Neural progenitor cell (in vitro differentiated cells): ENCODE measurements at regions not wholly inside any gene's neighbourhood (a gene's known extent, or its start where the extent isn't known, plus 50 kb on each side); places are given as distances from the start of the nearest gene placed in this dataset.

Experiments used
- CTCF ChIP-seq: fragments of 200-600 bp; sonication (generic); IDR thresholded peaks from 2 replicates; pipeline ENCODE4 v1.5.1; 2017; ENCODE audit warnings: antibody characterized with exemption, mild to moderate bottlenecking
- EZH2 ChIP-seq: fragments of 200-600 bp; sonication (generic); IDR thresholded peaks from 2 replicates; pipeline ENCODE4 v1.6.1; 2017; ENCODE audit warnings: antibody characterized with exemption, mild to moderate bottlenecking, moderate library complexity

- TF ChIP-seq CTCF (no peak), EZH2 (no peak)
Observed at GRCh38 chr3:34864011-34864410, 775.3 kb upstream of the ARPP21 start.
